ENCODE measurements at regions not wholly inside any gene's neighbourhood (a gene's known extent, or its start where the extent isn't known, plus 50 kb on each side); places are given as distances from the start of the nearest gene placed in this dataset.

DNA sequence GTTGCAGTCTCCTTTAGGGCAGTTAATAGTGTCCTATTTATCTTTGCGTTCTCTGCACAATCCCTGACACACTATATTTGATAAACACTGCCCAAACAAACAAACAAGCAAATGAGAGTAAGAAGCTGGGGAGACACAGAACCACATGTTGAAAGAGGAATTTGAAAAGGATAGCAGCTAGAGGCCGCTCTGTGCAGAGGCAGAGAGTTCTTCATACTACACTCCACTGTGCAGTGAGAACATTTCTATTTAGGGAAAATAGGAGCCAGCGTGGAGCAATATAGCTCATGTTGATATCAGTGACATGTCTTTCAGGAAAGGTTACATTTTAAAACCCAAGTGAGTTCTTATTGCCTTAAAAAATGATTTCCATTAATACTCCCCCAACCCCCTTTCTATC is 140.3 kb upstream of the SEL1L start:
- DNase-seq: no peak

DNA sequence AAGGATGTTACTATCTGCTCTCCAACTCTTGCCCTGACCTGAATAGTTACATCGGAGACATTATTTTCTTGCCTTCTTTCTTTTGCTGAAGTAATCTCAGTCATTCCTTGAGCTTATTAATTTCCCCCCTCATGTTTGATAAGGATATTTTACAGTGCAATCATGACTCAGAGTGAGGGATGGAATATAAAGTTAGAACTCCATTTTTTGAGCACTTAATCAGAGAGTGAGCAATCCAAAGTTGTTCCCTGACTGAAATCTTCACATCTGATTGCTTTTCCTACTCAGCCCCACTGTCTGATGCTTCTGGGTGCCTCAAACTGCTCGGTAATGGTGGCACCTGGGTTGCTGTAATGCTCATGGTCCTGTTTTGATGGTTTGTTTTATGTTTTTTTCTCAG is 142.7 kb upstream of the SEL1L start:
- no peak for DNase-seq

DNA sequence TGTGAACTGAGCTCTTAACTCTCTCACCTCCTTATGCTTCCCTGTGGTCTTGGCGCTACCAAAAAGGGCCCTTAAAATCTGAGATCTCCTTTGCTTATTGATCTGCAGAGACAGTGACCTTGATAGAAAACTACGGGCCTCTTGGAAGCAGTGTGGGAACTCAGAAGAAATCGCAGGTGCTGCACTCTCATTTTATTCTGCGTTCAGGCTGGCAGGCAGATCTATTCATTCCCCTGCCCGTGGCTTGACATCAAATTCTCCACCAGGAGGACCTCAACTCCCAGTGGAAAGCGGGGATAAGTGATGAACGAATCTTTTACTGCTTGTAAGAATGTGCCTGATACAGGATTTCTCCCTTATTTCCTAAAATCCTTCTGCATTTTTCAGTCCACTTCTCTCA is 143.2 kb upstream of the SEL1L start:
- DNase-seq: no peak

DNA sequence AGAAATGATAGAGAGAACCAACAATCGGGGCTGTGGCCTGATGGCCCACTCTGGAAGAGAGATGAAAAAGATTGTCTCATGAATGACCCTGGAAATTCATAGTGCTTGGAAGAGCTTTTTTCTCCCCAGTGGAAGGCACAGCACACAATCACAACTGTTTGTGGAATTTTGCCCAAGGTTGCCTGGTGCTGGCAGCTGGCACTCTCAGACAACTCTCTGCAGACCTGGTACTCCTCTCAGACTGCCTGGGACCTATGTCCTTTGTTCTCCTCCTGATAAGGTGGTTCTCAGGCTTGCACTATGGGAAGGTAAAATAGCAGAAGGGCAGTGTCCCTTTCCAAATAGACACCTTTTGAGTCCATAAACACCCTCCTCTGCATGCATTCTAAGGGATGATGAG is 144.1 kb upstream of the SEL1L start:
- DNase-seq: no peak

DNA sequence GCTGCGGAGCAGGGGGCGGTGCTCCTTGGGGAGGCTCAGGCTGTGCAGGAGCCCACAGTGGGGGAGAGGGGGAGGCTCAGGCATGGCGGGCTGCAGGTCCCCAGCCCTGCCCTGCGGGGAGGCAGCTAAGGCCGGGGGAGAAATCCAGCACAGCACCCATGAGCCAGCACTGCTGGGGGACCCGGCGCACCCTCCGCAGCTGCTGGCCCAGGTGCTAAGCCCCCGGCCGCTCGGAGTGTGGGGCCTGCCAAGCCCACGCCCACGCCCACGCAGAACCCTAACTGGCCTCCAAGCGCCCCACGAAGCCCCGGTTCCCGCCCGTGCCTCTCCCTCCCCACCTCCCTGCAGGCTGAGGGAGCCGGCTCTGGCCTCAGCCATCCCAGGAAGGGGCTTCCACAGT is 145.6 kb upstream of the SEL1L start:
- DNase-seq: no peak

DNA sequence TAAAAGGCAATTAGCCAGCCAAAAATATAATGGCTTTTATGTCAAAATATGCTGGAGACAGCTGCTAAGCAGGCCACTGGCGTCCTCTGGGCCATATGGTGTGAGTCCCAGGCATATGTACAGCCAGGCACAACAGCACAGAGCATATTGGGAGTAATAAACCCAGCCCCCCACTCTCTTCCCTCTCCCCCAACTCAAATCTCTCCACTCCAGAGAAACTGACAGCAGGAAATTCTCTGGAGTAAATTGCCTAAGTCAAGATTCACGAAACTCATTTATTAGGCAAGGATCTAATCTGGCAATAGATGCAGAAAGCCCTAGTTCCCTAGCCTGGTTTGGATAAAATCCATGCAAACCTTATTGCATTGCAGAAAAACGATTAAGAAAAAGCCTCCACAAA is 147.9 kb upstream of the SEL1L start:
- no peak for DNase-seq

DNA sequence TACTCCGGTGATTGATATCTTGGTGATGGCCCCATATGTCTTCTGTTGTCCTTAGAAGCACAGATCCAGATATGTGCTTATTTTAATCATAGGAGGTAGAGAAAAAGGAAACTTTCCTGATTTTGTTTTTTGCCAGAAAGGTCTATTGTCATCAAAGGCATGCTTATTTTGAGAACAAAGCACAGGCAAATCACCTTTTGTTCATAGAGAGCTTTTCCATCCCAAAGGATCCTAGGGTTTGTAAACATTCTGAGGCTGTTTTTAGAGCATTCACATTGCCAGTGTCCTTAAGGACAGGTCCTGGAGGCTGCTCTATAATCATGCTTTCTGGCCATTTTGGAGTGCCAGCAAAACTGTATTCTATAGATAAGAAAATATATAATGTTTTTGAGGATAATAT is 148.5 kb upstream of the SEL1L start:
- no peak for DNase-seq

DNA sequence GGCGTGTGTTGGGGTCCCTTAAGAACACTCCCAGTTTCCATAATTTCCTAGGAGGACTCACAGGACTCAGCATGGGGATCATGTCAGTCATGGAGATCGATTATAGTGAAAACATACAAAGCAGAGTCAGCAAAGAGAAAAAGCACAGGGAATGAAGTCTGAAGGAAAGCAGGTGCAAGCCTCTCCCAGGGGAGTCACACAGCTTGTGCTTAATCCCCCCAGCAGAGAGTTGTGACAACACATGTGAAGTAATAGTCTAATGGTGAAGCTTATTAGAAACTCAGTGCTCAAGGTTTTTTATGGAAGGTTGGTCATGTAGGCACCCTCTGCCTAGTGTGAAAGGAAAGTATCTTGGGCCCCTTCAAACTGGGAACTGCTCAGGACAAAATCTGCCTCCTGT is 149.0 kb upstream of the SEL1L start:
- no peak for DNase-seq

DNA sequence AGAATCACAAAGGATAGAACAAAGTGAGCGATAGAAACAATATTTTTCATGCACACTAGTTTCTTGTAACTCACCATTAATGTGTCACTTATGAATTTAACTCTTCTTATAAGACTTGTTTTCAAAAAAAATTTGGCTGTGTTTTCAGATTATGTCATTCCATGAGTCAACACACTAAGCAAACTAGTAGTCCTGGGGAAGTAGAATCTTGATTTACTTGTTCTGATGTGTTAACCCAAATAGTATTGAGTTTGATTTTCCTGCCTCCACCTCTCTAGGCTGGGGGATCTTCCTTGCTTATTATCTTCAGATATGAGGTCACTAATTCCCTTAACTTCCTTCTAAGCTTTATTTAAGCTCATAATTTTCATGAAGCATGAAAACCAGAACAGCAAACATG is 151.0 kb upstream of the SEL1L start:
- no peak for DNase-seq

DNA sequence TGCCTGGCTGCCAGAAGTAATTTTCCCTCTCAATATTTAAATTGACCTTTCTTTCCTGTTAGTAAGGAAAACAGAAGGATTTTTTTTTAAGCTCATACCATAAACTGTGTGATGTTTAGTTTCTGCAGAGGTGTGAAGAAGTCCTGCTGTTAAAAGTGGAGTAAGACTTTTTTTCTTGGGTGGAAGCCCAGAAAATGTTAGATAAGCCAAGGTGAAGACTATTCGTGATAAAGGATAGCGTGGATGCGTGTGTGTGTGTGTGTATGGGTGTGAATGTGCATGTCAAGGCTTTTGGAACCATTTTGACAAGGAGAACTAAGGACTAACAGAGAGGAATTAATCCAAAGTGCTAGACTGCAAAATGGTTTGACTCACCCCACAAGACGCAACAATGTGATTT is 152.9 kb upstream of the SEL1L start:
- no peak for DNase-seq

DNA sequence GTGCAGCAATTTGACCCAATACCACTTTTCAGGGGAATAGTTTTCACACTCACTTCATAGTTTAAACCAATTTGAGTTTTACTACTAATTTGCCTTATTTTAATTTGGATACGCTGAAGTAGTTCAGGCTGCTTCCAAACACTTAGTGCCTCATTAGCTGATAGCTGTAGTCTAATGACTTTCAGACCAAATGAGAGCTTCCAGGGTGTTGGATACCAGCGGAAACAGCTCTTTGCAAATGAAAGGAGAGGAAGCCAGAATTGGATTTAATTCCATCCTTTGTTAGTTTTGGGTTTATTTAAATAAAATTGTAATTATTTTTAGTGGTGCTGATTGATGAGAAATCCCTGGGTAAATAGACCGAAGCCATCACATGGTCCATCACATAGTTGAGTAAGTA is 158.3 kb upstream of the SEL1L start:
- DNase-seq: no peak

DNA sequence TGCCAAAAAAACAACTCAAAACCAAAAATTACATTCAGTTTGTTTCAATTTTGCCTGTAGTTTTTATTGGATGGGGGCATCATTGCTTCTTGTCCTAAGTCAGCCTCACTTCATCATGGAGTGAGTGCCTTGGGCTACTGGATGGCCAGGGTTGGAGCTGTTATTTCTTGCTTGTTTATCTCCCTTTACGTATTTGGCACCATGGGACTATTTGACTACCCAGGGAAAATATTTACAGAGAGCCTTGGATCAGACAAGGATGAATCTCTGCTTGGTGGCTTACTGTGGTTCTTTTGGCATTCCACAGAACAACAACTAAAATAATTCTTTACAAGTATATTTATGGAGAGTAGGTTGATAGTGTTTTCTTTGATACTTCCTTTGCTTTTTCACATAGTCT is 160.8 kb upstream of the SEL1L start:
- DNase-seq: no peak

DNA sequence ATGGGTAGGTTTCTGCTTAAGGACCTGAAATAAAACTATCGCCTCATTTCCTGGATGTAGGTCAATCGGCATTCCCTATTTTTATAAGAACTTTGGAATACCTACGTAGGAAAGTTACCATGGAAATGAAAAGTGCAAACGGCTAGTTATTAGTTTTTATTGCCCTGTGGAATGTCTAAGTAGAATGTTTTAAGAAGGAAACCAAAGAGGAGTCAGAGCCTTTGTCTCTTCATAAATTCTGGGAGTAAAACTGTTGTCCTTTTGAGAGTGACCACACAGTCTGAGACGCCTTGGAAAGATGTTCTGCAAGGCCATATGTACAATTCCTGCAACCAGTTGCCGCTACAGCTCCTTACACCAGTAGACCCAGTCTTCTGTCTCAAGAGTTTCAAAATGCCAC is 176.0 kb upstream of the SEL1L start:
- no peak for DNase-seq

DNA sequence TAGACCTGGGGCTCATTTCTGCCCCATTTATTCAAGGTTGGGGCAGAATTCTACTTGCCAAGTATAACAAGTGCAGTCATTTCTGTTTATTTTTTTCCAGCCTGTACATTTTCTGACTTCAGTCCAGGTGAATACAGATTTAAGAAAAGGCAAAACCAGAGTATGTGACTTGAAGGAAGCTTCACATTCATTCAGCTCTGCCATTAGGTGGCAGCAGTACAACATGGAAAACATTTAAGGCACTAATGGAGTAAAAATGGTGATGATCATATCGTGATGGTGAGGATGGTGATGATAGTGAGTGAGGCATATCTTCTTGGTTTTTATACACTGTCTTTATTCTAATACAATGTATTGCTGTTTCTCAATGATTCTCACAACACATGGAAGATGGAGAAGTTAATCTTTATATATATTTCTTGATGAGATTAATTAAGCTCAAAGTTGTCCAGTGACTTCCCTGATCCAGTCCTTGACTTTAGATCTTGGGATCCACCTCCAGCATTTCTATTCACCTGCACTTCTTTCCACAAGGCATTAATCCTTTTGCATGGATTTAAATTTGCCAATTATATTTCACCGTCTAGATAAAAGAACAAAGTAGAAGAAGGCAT is 176.7 kb upstream of the SEL1L start:
- peak; percentile 66 to 80 (median 77) for DNase-seq

DNA sequence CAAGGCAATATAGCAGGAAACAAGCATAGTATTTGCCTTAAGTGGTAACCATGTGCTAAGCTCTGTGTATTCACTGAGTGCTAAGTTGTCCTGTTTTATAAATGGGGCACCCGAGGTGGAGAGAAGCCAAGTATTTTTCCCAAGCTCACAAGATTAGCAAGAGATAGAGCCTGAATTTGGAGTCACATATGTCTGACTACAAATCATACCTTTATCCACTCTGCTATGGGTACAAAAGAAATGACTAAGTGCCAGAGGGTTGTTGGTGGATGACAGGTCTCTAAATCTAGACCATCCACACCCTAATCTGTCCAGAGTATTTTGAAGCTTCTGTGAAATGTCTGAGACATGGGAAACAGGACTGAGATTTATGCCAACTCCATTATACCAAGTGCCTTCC is 182.1 kb upstream of the SEL1L start:
- DNase-seq: no peak

DNA sequence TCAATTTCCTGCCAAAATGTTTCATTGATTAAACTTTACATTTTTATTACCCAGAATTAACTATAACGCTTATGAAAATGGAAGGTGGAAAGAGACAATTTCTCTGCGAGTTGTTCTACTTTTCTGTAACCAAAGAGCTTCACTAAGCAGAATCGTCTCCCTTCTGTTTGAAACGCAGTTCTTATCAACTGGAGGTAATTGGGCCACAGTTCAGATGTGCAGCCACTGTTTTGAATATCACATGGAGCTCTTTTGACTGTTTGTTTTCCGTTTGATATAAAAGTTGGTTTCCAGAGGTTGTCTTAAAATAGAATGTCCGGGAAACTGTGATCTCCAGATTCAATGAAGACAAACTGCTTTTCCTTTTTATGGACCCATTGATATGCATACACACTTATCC is 183.3 kb upstream of the SEL1L start:
- DNase-seq: no peak

DNA sequence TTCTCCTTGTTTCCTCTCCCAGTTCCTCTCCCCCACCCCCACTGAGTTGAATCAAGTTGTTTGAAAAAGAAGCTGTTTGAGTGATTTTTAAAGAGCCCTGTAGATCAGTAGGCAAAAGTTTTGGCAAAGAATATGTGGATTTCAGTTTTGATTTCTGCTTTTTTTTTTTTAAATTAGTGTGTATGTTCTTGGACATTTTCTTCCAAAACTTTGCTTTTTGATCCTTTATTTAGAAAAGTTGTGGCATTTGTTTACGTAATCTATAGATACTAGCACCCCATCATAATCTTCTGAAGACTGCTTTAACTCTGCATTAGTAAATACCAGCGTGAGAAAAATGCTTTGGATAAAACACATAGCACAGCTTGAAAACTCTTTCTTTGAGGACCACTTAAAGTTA is 190.3 kb upstream of the SEL1L start:
- no peak for DNase-seq

DNA sequence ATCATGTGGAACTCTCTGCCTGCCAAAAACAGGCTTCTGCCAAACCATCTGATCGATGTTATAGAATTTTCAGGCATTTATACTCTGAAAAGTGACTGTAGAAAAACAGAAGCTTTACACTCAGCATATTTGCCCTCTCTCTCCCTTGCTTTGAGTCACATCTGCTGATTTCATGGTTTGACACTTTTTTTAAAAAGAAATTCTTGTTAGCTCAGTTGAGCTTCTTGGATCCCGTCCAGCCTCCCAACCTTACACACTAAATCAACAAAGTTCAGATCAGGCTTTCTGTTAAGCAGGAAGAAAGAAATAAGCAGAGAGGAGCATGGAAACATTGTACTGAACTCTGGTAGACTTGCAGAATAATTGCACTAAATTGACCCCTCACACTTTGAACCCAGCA is 193.6 kb upstream of the SEL1L start:
- DNase-seq: no peak

DNA sequence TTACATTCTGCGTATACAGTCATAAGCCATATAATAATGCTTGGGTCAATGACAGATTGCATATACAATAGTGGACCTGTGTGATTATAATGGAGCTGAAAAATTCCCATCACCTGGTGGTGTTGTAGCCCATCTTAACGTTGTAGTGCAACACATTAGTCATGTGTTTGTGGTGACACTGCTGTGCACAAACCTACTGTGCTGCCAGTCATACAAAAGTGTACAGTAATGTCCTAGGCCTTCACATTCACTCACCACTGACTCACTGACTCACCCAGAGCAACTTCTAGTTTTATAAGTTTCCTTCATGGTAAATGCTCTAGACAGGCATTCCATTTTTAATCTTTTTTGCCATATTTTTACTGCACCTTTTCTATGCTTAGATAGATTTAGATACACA is 194.8 kb upstream of the SEL1L start:
- no peak for DNase-seq

DNA sequence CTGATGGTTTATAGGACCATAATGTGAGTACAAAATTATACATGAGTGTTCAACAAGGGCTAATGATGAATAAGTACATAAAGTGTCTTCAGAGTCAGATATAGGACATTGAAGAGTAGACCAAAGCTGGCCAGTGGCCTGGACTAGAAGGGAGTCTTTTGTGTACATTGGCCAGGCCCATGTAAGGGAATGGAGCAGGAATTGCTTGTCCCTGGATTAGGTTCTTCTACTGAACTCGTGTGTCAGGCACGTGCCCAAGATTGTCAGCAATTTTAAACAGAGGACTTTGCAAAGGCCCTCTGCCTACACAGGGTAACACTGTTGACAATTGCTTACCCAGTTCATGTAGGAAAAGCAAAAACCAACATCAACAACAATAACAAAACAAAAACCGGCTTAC is 196.0 kb upstream of the SEL1L start:
- DNase-seq: no peak

DNA sequence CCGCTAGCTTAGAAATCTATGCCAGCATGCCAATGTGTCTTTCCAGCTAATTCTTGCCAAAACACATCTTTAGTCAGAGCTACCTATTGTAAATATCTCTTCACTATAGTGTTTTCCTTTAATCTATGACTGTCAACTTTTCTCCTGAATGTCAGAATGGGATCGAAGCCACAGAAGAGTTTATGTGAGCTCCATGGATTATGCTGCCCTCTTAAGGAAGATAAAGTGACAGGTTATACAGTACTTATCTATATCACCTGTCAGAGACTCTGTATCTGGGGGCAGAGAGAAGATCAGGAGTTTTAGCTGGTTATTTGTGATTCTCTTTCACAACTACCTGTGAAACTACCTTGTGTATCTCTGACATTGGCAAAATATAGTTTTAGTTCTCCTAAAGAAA is 204.3 kb upstream of the SEL1L start:
- DNase-seq: no peak

DNA sequence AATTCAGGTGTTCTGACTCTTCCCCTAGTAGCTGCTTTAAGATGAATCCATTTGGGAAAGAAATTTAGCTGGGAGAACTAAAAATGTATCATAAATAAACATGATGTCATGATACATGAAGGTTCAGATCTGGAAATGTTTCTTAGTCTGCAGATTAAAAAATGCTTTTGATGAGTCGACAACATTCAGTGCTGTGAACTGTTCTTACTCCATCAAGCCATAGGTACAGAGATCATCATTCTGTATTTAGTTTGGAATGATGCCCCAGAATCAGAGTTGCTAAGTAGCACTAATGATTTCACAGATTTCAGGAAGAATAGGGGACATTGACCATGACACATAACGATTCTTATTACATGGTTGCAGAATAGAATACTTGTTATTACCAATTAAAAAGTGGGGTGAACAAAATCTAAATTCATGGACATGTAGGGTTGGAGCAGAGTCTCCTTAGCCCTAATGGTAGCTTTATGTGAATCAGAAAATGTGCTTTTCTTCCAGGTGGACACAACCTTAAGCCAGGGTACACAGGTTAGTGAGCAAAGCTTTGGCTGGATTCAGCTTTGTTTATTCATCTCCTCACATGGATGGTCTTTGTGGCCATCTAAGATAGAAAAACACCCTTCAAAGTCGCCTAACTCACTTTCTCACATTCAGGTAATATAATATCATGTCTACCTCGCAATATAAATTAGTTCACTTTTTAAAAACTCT is 205.4 kb upstream of the SEL1L start:
- DNase-seq: no peak

DNA sequence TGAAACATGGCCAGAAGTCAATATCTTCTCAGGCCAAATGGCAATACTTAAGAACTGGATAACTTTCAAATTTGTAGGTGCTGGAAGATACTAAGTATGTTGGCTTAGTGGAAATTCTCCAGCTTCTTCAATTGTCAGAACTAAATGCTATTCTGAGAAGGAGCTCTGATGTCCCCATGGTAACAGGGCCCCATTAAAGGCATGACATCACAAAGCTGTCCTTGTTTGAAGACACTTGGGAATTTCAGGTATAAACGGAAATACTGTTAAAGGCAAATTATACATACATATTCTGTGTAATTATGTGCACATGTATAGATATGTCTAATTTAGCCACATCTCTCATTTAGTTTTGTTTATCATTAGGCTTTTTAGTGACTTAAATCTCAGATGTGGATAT is 210.0 kb upstream of the SEL1L start:
- DNase-seq: no peak

DNA sequence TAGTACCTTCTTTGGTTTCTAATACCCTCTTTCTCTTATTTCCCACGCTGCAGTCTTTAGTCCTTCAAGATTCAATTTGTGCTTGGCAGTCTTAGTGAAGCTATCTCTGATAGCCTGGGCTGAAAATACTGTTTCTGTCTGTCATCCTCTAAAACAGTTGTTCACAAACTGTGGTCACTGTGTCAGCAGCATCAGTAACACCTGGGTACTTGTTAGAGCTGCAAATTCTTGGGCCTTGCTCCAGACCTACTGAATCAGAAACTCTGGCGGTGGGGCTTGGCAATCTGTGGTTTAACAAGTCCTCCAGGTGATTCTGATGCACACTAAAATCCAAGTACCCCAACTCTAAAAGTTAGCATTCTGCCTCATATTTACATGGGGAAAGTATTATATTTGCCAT is 217.5 kb upstream of the SEL1L start:
- no peak for DNase-seq

DNA sequence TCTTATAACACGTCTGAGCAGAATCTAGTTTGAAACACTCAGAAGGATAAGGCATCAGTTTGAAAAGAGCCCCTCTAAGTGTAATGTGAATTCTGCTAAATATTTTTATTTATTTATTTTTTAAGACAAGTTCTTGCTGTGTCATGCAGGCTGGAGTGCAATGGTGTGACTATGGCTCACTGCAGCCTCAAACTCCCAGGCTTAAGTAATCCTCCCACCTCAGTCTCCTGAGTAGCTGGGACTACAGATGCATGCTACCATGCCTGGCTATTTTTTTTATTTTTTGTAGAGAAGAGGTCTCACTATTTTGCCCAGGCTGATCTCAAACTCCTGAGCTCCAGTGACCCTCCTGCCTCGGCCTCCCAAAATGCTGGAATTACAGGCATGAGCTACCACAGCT is 225.9 kb upstream of the SEL1L start:
- DNase-seq: peak; percentile 36 to 46 (median 40)

Measured in suppressor macrophage treated with lipopolysaccharide for 1 hour (primary cell).